ENCODE measurements at regions not wholly inside any gene's neighbourhood (a gene's known extent, or its start where the extent isn't known, plus 50 kb on each side); places are given as distances from the start of the nearest gene placed in this dataset.

DNA sequence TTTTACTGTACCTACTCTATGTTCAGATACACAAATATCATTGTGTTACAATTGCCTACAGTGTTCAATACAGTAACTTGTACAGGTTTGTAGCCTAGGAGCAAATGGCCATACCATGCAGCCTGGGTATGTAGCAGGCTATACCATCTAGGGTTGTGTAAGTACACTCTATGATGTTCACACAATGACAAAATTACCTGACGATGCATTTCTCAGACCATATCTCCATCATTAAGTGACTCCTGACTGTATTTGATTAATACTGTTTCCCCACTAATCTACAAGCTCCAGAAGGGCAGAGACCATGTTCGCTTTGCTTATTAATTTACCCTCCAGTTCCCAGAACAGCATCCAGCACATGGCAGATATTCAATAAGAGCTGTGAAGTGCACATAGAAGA, 372.2 kb downstream of the METTL4 start:
- TF ChIP-seq, protein P1, sequence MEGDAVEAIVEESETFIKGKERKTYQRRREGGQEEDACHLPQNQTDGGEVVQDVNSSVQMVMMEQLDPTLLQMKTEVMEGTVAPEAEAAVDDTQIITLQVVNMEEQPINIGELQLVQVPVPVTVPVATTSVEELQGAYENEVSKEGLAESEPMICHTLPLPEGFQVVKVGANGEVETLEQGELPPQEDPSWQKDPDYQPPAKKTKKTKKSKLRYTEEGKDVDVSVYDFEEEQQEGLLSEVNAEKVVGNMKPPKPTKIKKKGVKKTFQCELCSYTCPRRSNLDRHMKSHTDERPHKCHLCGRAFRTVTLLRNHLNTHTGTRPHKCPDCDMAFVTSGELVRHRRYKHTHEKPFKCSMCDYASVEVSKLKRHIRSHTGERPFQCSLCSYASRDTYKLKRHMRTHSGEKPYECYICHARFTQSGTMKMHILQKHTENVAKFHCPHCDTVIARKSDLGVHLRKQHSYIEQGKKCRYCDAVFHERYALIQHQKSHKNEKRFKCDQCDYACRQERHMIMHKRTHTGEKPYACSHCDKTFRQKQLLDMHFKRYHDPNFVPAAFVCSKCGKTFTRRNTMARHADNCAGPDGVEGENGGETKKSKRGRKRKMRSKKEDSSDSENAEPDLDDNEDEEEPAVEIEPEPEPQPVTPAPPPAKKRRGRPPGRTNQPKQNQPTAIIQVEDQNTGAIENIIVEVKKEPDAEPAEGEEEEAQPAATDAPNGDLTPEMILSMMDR (IDR thresholded peaks at IDR 0.05; ENCODE audit: insufficient read depth, low read length) = no peak
- no peak for TF ChIP-seq SPI1 (IDR thresholded peaks at IDR 0.05; ENCODE audit: borderline replicate concordance, low read depth)
- TF ChIP-seq GABPA (IDR thresholded peaks at IDR 0.05; ENCODE audit: low read depth) = no peak
- no peak for TF ChIP-seq POLR2AphosphoS5 (IDR thresholded peaks at IDR 0.05; ENCODE audit: low read depth)
- TF ChIP-seq, protein P2, sequence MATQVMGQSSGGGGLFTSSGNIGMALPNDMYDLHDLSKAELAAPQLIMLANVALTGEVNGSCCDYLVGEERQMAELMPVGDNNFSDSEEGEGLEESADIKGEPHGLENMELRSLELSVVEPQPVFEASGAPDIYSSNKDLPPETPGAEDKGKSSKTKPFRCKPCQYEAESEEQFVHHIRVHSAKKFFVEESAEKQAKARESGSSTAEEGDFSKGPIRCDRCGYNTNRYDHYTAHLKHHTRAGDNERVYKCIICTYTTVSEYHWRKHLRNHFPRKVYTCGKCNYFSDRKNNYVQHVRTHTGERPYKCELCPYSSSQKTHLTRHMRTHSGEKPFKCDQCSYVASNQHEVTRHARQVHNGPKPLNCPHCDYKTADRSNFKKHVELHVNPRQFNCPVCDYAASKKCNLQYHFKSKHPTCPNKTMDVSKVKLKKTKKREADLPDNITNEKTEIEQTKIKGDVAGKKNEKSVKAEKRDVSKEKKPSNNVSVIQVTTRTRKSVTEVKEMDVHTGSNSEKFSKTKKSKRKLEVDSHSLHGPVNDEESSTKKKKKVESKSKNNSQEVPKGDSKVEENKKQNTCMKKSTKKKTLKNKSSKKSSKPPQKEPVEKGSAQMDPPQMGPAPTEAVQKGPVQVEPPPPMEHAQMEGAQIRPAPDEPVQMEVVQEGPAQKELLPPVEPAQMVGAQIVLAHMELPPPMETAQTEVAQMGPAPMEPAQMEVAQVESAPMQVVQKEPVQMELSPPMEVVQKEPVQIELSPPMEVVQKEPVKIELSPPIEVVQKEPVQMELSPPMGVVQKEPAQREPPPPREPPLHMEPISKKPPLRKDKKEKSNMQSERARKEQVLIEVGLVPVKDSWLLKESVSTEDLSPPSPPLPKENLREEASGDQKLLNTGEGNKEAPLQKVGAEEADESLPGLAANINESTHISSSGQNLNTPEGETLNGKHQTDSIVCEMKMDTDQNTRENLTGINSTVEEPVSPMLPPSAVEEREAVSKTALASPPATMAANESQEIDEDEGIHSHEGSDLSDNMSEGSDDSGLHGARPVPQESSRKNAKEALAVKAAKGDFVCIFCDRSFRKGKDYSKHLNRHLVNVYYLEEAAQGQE (IDR thresholded peaks at IDR 0.05; ENCODE audit: insufficient replicate concordance, low read depth) = no peak

All from HL-60 (cell line).